GM18909 (cell line): ENCODE measurements at regions not wholly inside any gene's neighbourhood (a gene's known extent, or its start where the extent isn't known, plus 50 kb on each side); places are given as distances from the start of the nearest gene placed in this dataset.

ENCODE experiments used
- ATAC-seq: cut with Tn5 transposase; IDR thresholded peaks from one replicate; pipeline ENCODE4 v1.9.1; 2021; ENCODE audit warnings: mild to moderate bottlenecking; ENCODE audit not compliant: unreplicated experiment, poor library complexity

DNA sequence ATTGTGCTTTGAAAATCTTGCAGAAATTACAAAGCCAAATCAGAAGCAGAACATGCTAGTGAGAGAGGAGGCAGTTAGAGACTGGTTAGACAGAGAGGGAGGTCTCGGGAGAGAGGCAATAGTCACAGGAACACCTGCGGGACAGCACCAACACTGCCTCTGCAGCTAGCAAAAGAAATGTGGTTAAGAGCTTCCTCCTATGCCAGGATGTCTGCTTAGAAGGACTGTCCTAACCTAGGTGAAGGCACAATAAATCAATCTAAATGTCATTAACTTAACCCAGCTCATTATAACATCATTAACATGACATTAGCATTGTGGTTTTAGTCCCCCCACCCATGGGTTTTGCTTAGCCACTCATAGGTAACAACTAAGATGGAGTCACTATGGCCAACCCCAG is 726.7 kb downstream of the PCDH18 start:
- ATAC-seq, result no peak

DNA sequence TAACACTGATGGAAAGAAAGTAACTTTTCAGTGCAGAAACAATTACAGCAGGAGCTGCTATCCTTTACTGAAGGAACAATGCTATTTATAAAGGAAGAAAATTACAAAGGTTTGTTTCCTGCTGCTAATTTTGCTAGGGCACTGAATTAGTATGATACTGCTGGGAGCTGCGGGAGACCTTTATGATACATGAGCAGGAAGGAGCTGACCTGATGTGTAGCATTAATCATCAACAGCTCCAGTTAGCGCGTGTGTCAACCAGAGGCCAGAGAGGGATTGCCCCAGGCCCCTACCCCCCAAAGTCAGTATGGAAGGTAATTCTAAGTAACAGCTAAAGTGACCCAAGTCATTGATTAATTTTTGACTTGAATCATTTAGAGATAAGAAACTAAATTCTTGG is 728.9 kb downstream of the PCDH18 start:
- no peak for ATAC-seq

DNA sequence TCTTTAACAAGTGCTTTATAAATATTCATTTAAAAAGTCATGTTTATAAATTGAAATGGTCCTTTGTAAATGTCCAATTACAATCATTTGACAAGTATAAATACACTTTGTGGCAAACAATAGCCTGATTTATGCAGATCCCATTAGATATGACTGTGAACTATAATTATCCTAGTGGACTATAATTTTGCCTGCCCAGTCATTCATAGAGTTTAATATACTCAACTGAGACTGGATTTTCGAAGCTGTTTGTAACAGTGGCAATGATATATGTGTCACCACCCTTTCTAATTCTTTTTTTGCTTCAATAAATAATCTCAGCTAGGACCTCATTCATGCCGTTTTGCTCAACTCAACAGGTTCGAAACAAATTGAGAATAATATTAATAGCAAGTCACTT is 732.0 kb downstream of the PCDH18 start:
- no peak for ATAC-seq

DNA sequence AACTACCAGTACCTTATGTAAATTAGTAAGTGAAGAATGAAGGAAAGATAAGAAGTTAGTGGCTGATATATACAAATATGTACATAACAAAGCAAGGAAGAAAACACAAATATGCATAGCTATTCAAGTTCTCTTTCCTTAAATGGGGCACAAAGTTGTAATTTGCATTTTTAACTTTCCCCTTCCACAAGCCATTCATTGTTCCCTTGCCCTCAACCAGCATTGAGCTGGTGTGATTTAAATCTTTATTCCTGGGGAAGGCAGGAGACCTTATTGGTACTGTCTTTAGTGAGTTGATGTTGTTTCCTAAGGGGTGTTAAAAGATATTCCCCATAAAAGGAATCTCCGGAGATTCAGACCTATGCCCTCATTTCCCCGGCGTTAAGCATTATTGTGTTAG is 735.3 kb downstream of the PCDH18 start:
- no peak for ATAC-seq

DNA sequence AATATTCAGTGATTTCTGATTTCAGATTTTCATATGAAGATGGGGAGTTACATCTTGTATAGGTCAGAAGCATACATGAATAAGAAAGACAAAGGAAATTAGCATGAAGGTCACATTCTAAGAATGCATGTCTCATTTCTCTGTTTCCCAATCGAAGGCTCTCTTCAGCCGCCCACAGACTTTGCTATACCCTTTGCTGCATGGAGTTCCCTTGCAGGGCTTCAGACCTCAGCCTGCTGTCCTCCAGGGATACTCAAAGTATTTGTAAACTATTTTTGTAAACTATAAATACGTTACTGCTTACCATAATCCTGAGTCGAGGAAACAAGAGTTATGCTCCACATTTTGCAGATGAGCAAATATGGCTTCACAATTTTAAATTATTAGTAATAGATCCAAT is 738.4 kb downstream of the PCDH18 start:
- no peak for ATAC-seq

DNA sequence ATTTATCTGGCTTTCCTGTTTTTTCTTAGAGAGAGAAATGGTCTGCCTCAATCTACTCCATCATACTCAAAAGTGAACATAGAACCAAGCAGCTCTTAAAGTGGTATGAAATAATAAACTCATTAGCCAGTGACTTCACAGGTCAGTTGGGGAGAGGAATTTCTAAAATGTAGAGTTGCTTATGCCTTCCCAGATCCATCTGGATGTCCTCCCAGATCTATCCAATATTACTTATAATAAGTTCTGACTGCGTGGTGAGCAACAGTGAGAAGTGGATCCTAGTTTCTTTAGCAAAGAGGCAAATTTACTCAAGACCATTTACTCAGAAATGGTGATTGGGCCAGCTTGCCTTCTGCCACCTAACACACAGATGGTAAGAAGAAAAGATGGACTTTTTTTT is 748.0 kb downstream of the PCDH18 start:
- no peak for ATAC-seq

DNA sequence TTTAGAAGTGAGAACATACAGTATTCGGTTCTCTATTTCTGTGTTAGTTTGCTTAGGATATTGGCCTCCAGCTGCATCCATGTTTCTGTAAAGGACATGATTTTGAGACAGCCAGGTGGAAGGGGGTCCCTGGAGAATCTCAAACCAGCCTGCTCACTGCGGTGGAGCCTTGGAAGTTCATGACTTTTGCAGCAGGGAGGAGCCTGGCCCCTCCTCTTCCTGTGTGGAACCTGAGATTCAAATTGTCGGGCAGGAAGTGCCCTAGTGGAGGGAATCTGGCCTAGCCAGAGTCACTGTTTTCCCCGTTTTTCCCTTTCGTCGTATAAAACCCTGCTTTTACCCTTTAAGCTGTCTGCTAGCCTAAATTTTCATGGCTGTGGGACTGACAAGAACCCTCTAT is 762.6 kb downstream of the PCDH18 start:
- ATAC-seq, result no peak

DNA sequence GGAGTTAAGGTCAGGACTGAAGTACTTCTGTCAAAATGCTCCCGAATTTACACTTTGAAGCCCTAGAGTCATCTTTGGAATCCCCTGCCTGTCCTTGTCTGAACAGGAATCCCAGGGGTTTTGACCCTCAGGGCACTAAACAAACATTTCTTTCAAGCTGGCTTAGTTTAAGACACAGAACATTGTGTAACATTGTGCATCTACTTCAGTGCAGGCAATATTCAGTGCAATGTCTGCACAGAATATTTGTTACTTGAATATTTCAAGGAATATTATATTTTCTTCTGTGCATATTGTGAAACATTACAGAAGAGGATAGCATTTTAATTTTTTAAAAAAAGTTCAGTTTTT is 763.4 kb downstream of the PCDH18 start:
- no peak for ATAC-seq

DNA sequence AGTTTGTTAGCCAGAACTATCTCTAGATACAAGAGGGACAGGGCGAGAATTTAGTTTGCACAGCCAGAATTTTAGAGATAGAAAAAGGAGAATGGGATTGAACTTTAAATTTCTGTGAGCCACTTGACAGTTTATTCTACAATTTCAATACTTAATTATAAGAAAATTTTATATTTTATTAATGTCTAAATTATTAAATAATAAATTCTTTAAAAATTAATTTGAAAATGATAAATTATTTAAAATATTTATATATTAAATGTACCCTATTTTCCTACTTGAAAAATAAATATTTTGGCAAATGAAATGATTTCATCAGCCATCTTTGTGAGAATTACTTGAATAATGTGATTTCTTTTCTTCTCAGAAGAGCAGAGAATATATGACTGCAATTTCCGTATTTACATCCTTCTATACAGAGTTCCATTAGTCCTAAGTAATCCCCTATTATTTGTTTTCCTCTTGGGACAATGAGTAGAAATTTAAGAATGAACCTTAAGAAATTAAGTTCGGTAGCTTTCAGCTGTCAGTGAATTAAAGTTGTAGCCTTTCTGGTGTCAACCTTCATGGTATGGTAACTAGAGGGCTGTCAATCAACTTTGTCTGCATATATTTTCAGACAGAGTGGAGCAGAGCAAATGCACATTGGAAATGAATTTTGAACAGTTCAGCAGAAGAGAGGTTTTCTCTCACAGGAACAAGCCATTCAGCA is 763.9 kb downstream of the PCDH18 start:
- ATAC-seq, result no peak

DNA sequence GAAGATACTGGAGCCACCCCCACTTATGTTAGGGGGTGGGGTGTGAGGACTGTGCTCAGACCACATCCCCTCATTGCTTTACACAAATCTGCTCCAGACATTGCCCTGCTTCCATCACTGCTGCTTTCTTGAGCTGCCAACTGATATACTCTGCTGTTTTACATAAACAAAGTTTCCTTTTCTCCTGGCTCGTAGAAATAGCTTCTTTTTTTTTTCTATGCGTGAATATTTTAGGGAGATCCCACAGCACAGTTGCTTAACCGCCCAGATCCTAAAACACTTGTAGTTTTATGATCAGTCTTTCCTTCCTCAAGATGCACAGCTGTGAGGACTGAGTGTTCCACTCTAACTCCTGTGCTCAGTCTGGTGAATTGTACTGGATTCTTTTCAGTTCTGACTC is 768.4 kb downstream of the PCDH18 start:
- no peak for ATAC-seq

DNA sequence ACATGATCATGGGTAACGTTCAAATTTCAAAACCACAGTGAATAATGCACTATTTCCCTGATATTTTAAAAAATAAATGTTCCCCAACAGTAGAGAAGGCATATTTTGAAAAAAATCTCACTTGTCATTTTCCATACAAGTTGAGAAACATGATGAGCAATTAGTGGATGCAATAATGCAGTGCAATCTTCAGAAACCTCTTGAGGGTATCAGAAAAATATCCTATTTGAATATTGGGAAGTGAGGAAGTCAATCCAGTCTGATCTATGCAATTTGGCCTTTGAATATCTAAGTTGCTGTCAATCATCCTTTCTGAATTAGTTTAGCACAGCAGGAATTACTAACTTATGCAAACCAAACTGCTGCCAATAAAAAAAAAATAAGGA is 776.8 kb downstream of the PCDH18 start:
- no peak for ATAC-seq

DNA sequence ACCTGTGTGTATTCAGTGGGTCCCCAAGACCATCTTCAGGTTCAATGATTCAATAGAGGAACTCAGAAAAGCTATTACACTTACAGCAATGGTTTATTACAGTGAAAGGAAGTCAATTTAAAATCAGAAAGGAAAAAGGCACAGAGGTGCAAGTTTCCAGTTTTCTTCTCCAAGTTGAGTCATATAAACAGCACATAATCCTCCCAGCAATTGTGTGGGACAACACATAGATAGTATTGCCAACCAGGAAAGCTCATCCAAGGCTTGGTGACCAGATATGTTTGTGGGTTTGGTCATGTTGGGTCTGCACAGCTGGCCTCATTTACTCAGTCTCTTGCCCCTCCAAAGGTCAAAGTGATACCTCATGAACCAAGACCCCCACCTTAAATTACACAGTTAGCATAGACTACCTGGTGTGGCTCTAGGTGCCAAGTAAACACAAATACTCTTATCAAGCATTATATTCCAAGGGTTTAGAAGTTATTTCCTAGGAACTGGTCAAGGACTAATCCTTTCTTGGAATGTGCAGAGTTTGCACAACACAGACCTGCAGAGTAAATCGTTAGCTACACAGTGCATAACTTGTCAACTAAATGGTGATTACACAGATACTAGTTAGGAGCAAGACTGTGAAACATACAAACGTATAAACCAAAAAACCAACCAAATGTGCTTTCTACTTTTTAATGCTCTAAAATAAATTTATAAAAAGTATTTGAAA is 777.3 kb downstream of the PCDH18 start:
- no peak for ATAC-seq

DNA sequence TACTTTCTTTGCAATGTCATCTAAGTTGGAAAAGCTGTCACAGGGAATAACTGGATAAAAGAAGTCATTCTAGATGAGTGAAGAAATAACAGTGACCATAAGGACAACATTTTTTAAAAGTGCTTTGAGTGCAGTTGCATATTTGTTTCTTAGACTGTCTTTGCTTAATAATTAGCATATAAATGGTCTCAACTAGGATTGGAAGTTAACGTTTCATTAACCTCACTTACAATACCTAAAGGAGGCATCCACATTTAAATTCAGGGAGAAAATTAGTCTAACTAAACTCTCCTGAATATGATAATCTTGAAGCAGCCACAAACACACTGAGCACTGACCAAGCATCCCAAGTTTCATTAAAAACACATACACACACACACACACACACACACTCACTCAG is 780.7 kb downstream of the PCDH18 start:
- no peak for ATAC-seq

DNA sequence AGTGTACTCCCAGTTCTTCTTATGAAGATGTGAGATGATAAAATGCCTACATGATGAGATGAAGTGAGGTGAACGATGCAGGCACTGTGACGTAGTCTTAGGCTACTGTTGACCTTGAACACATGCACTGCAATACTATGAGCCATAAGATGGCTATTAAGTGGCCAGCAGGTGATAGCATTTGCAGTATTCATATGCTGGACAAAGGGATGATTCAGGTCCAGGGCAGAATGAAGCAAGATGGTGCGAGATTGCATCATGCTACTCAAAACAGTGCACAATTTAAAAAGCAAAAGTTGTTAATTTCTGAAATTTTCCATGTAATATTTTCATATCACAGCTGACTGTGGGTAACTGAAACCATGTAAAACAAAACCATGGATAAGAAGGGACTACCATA is 781.4 kb downstream of the PCDH18 start:
- no peak for ATAC-seq

DNA sequence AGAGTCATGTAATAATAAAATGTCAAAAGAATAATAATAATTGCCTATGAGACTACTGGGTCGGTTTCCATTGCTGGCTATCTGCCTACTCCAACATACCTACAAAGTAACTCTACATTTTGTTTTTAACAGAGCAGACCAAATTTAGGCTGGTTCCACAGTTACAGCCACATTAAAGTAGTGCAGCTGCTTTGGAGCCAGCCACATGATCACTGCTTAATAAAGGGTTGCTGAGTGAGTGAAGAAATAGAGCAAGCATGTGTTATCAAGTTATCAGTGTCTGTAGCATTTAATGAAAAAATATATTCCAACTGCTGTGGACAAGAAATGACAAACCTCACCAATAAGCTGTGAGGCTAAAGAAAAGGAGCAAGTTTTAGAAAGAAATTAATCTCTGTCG is 782.3 kb downstream of the PCDH18 start:
- ATAC-seq, result no peak

DNA sequence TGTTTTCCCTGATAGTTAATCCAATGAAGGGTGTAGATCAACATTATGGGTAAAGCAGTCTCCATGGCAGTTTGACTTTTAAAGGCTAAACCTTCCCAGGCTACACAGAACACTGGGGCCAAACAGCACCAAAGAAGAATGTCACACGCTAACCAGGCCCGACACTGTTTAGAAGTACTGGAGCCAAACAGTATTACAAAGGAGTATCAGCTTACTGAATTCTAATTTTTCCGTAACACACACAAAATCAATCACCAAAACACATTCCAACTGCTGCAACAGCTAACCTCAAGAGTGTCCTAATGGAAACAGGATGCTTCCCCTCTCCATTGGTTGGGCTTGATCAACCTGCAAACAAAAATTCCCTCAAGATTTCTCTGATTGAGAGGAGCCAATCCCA is 783.5 kb downstream of the PCDH18 start:
- no peak for ATAC-seq

DNA sequence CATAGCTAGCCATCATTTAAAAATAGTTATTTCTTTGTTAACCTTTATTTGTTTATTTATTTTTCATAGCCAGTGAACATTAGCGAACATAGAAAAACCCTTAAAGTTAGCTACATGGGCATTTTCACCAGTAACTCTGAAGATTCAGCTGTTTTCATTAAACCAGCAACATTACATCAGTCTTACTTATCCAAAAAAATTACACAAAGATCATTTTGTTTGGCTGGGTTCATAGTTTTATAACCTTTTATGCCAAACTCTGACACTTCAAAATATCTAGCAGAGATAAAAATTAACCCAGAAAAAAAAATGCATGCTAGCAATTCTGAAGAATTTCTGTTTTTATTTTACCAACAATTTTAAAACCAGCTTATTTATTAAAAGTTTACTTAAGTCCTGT is 784.1 kb downstream of the PCDH18 start:
- ATAC-seq, result no peak

DNA sequence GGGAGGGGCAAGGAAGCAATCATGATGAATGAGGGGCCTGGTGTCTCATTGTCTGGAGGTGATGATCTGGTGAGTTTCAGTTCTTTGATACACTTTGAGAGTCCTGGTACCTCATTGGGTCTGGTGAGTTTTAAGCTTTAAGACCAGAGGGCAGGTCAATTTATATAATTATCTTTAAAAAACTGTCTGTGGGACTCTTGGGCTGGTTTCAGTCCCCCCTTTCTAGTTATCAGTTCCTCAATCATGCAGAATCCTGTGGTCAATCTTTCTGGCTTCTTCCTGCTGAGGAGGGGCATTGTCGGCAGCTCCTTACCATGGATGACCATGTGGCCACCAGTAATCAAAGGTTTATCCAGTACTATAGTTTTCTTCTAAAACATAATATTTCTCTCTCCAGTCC is 789.1 kb downstream of the PCDH18 start:
- ATAC-seq, result no peak

DNA sequence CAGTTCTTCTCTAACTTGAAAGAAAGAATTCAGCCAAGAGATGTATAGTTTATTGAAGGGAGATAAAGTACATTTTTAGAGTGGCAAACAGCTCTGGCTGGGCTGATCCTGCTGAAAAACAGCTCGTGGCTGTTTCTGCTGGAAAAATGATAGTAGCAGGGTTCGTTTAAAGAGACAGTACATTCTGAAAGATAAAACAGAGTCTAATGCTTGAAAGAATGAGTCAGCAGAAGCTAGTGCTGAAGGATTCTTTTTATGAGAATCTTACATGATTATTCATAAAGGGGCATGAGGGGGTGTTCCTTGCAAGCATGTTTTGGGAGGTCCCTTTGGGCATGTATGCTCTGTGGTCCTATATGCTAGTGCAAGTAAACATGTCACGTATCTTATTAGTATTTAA is 790.0 kb downstream of the PCDH18 start:
- no peak for ATAC-seq

DNA sequence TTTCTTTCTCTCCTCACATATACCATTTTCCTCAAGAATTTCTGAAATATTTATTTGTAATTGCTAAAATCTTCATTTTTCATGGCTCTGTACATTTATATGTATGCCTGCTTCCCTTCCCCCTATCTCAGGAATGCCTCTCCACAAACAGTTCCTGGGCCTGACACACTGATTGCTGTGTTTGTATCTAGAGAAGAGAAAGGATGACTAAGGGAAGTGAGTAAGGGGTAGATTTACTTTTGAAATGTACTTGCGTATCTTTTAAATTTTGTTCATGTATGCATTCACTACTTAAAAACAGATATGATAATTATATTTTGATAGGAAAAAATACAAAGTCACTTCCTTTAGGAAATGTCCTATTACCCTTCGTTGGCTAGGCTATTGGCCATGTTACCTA is 790.8 kb downstream of the PCDH18 start:
- no peak for ATAC-seq

DNA sequence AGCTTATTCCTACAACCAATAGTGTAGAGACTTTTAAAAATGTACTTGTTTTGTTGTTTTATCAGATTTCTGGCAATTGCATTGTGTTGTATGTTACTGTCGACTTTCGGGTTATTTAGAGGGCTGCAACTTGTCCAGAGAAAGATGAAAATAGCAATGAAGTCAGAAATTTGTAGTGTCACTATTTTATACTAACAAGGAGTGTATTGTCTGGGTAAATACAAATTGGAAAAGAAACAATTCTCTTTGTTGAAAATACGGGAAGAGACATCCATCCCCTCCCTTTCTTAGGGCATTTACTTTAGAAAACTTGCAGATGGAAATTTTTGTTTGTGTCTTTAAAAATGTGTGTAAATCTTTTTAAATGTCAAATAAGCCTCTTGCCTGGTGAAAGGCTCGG is 792.0 kb downstream of the PCDH18 start:
- ATAC-seq, result no peak

DNA sequence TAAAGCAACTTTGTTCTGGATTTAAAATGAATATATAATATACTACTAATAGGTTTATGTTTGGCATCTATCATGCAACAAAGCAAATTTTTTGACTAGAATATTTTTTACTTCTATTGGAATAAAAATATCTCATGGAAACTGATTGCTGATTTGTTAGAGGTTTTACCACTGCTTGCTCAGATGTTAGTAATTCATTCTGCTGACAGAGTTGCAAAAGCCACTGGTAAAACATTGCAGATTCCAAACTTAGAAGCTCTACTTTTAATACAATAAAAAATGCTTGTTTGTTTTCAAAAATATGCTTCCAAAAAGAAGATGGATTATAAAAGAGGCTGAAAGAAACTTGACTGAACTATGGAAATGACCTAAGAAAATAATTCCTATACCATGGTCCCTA is 795.2 kb downstream of the PCDH18 start:
- no peak for ATAC-seq
